GM23248 (cell line): ENCODE measurements at regions not wholly inside any gene's neighbourhood (a gene's known extent, or its start where the extent isn't known, plus 50 kb on each side); places are given as distances from the start of the nearest gene placed in this dataset.

Experiments used
- EZH2 ChIP-seq: fragments of 200-600 bp; sonication (generic); IDR thresholded peaks from 2 replicates; pipeline ENCODE4 v1.6.1; 2018; ENCODE audit warnings: antibody characterized with exemption, mild to moderate bottlenecking; ENCODE audit not compliant: insufficient read depth, poor library complexity, severe bottlenecking
- EZH2phosphoT487 ChIP-seq: fragments of 200-600 bp; sonication (generic); IDR thresholded peaks from 2 replicates; pipeline ENCODE4 v1.6.1; 2018; ENCODE audit warnings: antibody characterized with exemption, moderate library complexity, mild to moderate bottlenecking, low read depth; ENCODE audit not compliant: insufficient read depth

DNA sequence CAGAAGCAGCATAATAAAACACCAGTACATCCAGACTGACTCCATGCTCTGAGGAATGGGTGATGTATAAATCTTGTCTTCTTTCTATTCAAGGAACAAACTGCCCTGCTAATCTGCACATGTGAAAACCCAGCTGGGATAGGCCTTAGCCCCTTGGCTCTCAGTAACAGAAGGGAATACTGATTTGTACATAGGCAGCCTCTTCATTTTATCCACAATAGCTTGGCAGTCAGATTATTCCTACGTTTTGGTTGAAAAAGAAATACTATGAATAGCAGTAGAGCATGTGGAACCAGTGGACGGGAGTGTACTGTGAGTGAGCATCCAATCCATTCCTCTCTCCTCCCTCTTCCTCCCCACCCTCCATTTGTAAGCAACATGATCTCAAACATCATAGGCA is 113.5 kb upstream of the ARHGAP5 start:
- TF ChIP-seq EZH2 (no peak), EZH2phosphoT487 (no peak)
